ENCODE measurements at regions not wholly inside any gene's neighbourhood (a gene's known extent, or its start where the extent isn't known, plus 50 kb on each side); places are given as distances from the start of the nearest gene placed in this dataset.

DNA sequence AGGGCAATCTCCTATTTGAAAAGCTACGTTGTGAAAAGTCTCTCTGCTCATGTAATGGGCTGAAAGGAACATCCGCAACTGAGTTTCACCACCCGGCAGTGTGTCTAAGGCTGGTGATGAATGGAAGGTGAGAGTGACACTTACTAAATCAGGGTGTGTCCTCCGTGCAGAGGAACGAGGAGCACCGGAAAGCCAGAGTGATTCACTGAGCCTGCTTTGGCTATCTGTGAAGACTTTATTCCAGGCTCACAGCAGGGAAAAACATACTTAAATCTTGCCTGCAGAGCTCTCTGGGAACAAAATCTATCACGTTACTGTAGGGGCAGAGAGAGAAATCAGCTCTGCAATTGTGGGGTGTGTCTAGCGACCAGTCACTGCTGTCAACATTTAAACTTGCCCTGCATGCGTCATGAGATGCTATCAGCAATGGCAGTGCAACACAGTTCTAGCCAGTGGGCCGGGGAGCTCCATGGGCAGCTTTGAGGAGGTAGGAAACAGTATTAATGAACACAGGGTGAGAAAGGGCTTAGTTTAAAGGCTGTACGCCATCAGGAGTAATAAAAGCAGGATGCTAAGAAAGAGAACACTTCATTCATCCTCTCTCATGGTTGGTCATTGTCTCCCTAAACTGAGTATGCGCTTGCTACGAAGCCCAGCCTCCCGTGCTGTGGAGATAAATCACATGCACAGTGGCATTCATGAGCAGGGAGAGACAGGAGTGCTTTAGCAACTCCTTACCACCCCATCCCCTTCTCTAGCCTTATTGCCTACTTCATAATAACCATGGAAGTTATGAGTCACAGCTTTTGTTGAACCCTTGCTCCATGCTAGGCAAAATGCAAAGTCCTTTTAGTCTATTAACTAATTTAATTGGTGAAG is 542.7 kb upstream of the ADAMTS9 start:
- no peaks in the 10 kb centered on the region for H3K79me2 ChIP-seq (ENCODE audit: low read length)
- no peaks in the 10 kb centered on the region for H3K4me1 ChIP-seq (ENCODE audit: low read length)
- H3K9ac ChIP-seq (ENCODE audit: low read length), result no peak overlapping the region
- H3K27me3 ChIP-seq (ENCODE audit: low read length), result no peaks in the 10 kb centered on the region
- H3K27ac ChIP-seq (ENCODE audit: low read length), result no peak overlapping the region
- H3K4me3 ChIP-seq (ENCODE audit: low read length), result no peak overlapping the region
- no peaks in the 10 kb centered on the region for H4K20me1 ChIP-seq (ENCODE audit: insufficient read depth, low read depth, low read length)
- no peaks in the 10 kb centered on the region for H3K9me2 ChIP-seq (replicated peaks; ENCODE audit: insufficient read depth, low read length)
- H3K9me3 ChIP-seq (ENCODE audit: low read length), result no peaks in the 10 kb centered on the region
- H2AFZ ChIP-seq (ENCODE audit: low read length), result no peak overlapping the region
- H3K4me2 ChIP-seq (ENCODE audit: low read depth, low read length, poor library complexity, severe bottlenecking), result no peak overlapping the region
- no peak for DNase-seq
- H3K36me3 ChIP-seq (ENCODE audit: insufficient read depth, low read length), result no peaks in the 10 kb centered on the region

DNA sequence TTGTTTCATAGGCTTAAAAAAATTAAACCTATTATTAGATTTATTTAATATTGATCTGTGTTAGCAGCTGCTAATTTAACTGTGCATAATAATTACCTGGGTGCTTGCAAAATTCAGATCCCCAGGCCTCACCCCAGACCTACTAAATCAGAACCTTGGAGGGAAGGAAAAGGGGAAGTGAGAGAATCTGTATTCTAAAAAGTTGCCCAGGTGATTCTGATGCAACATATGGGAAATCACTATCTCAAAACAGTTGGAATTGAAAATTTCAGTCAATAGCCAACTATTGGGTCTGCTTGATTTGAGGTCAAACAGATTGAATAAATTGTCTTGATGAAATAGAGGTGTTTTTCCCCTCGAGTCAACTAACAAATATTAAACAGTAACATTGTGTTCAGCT is 538.5 kb upstream of the ADAMTS9 start:
- Histone ChIP-seq H3K27me3 (ENCODE audit: low read length) (no peaks in the 10 kb centered on the region), H3K4me2 (ENCODE audit: low read depth, low read length, poor library complexity, severe bottlenecking) (no peak overlapping the region), H4K20me1 (ENCODE audit: insufficient read depth, low read depth, low read length) (no peaks in the 10 kb centered on the region), H3K4me1 (ENCODE audit: low read length) (no peaks in the 10 kb centered on the region), H3K79me2 (ENCODE audit: low read length) (no peaks in the 10 kb centered on the region), H3K9me2 (replicated peaks; ENCODE audit: insufficient read depth, low read length) (no peaks in the 10 kb centered on the region), H3K9ac (ENCODE audit: low read length) (no peak overlapping the region), H3K36me3 (ENCODE audit: insufficient read depth, low read length) (no peaks in the 10 kb centered on the region), H2AFZ (ENCODE audit: low read length) (no peak overlapping the region), H3K9me3 (ENCODE audit: low read length) (no peaks in the 10 kb centered on the region), H3K27ac (ENCODE audit: low read length) (no peak overlapping the region), H3K4me3 (ENCODE audit: low read length) (no peak overlapping the region)
- DNase-seq, result no peak

DNA sequence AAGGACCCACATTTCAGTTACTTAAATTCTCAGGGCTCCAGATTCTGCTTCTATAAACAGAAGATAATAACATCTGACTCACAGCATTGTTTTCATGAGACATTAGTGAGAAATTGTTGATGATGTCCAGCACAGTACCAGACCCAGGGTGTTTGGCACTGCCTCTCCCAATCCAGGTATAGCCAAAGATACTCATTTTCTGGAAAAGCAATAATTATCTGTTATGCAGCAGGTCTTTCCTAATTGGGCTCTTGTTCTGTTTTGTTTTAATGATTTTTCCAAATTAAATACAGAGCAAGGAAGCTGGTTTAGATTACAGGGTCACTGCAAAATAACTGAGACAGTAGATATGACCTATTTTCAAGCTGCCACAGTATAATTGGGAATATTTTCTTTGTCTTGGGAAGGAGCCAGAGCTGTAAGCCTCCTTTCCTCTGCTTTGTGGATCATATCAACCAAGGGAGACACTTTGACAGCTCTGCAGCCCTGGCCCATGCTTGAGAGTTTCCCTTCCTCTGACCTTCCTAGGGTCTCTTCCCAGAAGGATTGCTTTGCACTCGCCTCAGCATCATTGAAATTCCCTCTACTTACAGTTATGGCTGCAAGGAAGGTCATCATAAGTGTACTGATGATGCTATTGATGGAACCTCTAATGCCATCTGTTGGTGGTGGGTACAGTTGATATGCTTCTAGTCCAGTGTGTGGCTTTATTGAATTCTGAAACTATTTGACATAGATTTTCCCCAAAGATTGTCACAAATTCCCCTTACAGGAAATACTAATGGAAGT is 522.4 kb upstream of the ADAMTS9 start:
- no peaks in the 10 kb centered on the region for H3K27me3 ChIP-seq (ENCODE audit: low read length)
- H3K79me2 ChIP-seq (ENCODE audit: low read length), result no peaks in the 10 kb centered on the region
- no peaks in the 10 kb centered on the region for H3K9me2 ChIP-seq (replicated peaks; ENCODE audit: insufficient read depth, low read length)
- no peaks in the 10 kb centered on the region for H3K4me1 ChIP-seq (ENCODE audit: low read length)
- H3K4me3 ChIP-seq (ENCODE audit: low read length), result no peak overlapping the region
- H4K20me1 ChIP-seq (ENCODE audit: insufficient read depth, low read depth, low read length), result no peaks in the 10 kb centered on the region
- no peaks in the 10 kb centered on the region for H3K9me3 ChIP-seq (ENCODE audit: low read length)
- no peak overlapping the region for H3K9ac ChIP-seq (ENCODE audit: low read length)
- no peak overlapping the region for H2AFZ ChIP-seq (ENCODE audit: low read length)
- no peaks in the 10 kb centered on the region for H3K36me3 ChIP-seq (ENCODE audit: insufficient read depth, low read length)
- no peak overlapping the region for H3K27ac ChIP-seq (ENCODE audit: low read length)
- DNase-seq, result no peak
- no peak overlapping the region for H3K4me2 ChIP-seq (ENCODE audit: low read depth, low read length, poor library complexity, severe bottlenecking)

DNA sequence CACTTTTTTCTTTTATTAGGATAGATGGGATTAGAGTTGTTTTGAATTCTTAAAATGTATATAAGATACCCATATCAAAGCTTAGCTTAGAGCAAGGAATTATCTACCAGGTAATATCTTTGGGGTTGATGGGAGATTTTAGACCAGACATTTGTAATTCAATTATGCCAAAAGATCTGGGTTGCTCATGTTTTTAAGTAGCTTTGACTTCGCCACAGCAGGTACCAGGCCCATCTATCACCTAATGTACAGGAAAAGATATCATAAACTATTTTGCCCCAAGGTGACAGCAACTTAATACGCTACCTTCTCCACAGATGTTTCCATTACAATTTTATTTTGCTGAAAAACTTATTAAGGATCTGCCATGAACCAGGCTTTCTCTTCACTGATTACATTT is 514.6 kb upstream of the ADAMTS9 start:
- H3K27me3 ChIP-seq (ENCODE audit: low read length), result no peaks in the 10 kb centered on the region
- H3K4me3 ChIP-seq (ENCODE audit: low read length), result no peak overlapping the region
- no peaks in the 10 kb centered on the region for H3K36me3 ChIP-seq (ENCODE audit: insufficient read depth, low read length)
- H3K9ac ChIP-seq (ENCODE audit: low read length), result no peak overlapping the region
- no peaks in the 10 kb centered on the region for H3K9me3 ChIP-seq (ENCODE audit: low read length)
- DNase-seq, result no peak
- H3K27ac ChIP-seq (ENCODE audit: low read length), result no peak overlapping the region
- H4K20me1 ChIP-seq (ENCODE audit: insufficient read depth, low read depth, low read length), result no peaks in the 10 kb centered on the region
- no peaks in the 10 kb centered on the region for H3K9me2 ChIP-seq (replicated peaks; ENCODE audit: insufficient read depth, low read length)
- H3K79me2 ChIP-seq (ENCODE audit: low read length), result no peaks in the 10 kb centered on the region
- H3K4me2 ChIP-seq (ENCODE audit: low read depth, low read length, poor library complexity, severe bottlenecking), result no peak overlapping the region
- H2AFZ ChIP-seq (ENCODE audit: low read length), result no peak overlapping the region
- H3K4me1 ChIP-seq (ENCODE audit: low read length), result no peaks in the 10 kb centered on the region

DNA sequence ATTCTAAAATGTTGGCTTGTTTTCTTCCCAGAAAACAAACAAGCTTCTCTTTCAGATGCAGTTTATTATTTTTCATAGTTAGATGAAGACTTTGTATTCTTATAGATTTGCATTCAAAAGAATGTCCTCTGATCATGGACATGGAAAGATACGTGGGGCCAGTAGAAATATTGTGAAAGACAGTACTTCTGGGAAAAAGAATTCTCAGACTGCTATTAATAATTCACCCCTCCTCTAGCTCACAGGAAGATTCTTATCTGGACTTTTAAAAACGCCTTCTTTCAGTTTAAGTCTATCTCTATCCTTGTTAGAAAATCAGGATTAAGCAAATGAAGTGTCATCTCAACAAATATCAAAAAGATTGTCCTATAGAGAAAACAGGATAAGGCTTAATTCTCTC is 514.1 kb upstream of the ADAMTS9 start:
- H3K27ac ChIP-seq (ENCODE audit: low read length), result no peak overlapping the region
- no peak overlapping the region for H3K9ac ChIP-seq (ENCODE audit: low read length)
- no peaks in the 10 kb centered on the region for H4K20me1 ChIP-seq (ENCODE audit: insufficient read depth, low read depth, low read length)
- H3K4me2 ChIP-seq (ENCODE audit: low read depth, low read length, poor library complexity, severe bottlenecking), result no peak overlapping the region
- H2AFZ ChIP-seq (ENCODE audit: low read length), result no peak overlapping the region
- H3K4me3 ChIP-seq (ENCODE audit: low read length), result no peak overlapping the region
- H3K9me2 ChIP-seq (replicated peaks; ENCODE audit: insufficient read depth, low read length), result no peaks in the 10 kb centered on the region
- DNase-seq, result no peak
- H3K36me3 ChIP-seq (ENCODE audit: insufficient read depth, low read length), result no peaks in the 10 kb centered on the region
- no peaks in the 10 kb centered on the region for H3K79me2 ChIP-seq (ENCODE audit: low read length)
- H3K9me3 ChIP-seq (ENCODE audit: low read length), result no peaks in the 10 kb centered on the region
- H3K27me3 ChIP-seq (ENCODE audit: low read length), result no peaks in the 10 kb centered on the region
- no peaks in the 10 kb centered on the region for H3K4me1 ChIP-seq (ENCODE audit: low read length)

DNA sequence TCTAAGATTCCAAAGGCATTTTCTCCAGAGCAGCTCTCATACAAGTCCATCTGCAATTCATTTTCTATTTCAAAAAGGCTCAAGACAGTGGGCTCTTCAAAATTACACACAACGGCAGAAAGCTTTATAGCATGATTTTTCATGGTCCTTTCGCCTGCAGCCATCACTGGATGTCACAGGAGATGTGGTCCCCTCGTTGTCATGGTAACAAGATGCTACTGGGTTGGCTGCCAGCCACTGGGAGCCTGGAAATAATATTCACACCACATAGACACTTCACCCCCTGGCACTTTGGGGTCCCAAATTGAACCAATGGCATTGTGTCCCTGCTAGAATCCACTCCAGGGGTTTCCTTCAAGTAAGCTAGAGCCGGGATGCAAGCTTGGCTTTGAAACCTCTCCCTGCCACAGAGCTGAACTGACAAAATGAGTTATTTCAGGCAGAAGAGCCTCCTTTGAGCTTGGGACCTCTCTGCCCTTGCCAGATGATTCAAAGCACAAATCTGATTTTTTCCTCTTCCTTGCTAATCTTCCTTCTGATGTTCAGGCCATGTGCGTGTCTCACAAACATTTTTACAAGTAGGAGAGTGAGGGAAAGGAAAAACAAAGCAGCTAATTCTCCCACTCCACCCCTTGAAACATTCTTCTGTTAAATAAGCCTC is 512.6 kb upstream of the ADAMTS9 start:
- Histone ChIP-seq H2AFZ (ENCODE audit: low read length) (no peak overlapping the region), H3K36me3 (ENCODE audit: insufficient read depth, low read length) (no peaks in the 10 kb centered on the region), H3K4me1 (ENCODE audit: low read length) (no peaks in the 10 kb centered on the region), H3K9ac (ENCODE audit: low read length) (no peak overlapping the region), H3K9me2 (replicated peaks; ENCODE audit: insufficient read depth, low read length) (no peaks in the 10 kb centered on the region), H3K4me2 (ENCODE audit: low read depth, low read length, poor library complexity, severe bottlenecking) (no peak overlapping the region), H4K20me1 (ENCODE audit: insufficient read depth, low read depth, low read length) (no peaks in the 10 kb centered on the region), H3K27ac (ENCODE audit: low read length) (no peak overlapping the region), H3K79me2 (ENCODE audit: low read length) (no peaks in the 10 kb centered on the region), H3K4me3 (ENCODE audit: low read length) (no peak overlapping the region), H3K27me3 (ENCODE audit: low read length) (no peaks in the 10 kb centered on the region), H3K9me3 (ENCODE audit: low read length) (no peaks in the 10 kb centered on the region)
- no peak for DNase-seq

DNA sequence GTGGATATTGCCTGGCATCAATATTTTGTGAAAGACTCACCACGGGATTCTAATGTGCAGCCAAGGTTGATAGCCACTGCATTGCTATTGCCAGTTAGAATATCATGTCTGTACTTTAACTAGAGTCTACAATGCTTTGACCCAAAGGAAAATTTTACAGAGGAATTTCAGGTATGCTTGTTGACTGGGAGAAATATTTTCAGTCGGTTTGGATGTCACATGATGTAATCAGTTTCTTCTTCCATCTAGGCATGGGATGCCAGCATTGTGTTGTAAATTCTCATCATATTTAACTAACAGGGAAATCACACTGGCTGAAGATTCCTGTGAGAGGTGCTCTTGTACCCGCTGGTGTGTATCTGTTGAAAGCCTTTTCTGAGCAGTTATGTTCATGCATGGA is 508.9 kb upstream of the ADAMTS9 start:
- H3K4me3 ChIP-seq (ENCODE audit: low read length), result no peak overlapping the region
- no peaks in the 10 kb centered on the region for H3K36me3 ChIP-seq (ENCODE audit: insufficient read depth, low read length)
- no peaks in the 10 kb centered on the region for H3K79me2 ChIP-seq (ENCODE audit: low read length)
- no peaks in the 10 kb centered on the region for H3K4me1 ChIP-seq (ENCODE audit: low read length)
- no peak overlapping the region for H3K4me2 ChIP-seq (ENCODE audit: low read depth, low read length, poor library complexity, severe bottlenecking)
- H3K9ac ChIP-seq (ENCODE audit: low read length), result no peak overlapping the region
- H3K9me2 ChIP-seq (replicated peaks; ENCODE audit: insufficient read depth, low read length), result no peaks in the 10 kb centered on the region
- DNase-seq, result no peak
- H3K27me3 ChIP-seq (ENCODE audit: low read length), result no peaks in the 10 kb centered on the region
- no peak overlapping the region for H3K27ac ChIP-seq (ENCODE audit: low read length)
- no peak overlapping the region for H2AFZ ChIP-seq (ENCODE audit: low read length)
- no peaks in the 10 kb centered on the region for H4K20me1 ChIP-seq (ENCODE audit: insufficient read depth, low read depth, low read length)
- no peaks in the 10 kb centered on the region for H3K9me3 ChIP-seq (ENCODE audit: low read length)
